Astrocyte (in vitro differentiated cells and primary cell): ENCODE measurements at regions not wholly inside any gene's neighbourhood (a gene's known extent, or its start where the extent isn't known, plus 50 kb on each side); places are given as distances from the start of the nearest gene placed in this dataset.

ENCODE experiments used
- DNase-seq: peaks from one replicate; pipeline ENCODE4 v3.0.0-alpha.2; 2010; ENCODE audit warnings: low read depth
- FAIRE-seq: peaks from 2 replicates; lab custom pipeline; 2011; peaks lifted over from hg19 to GRCh38; lab: Jason Lieb, UNC
- H2AFZ ChIP-seq: 2 replicates; pipeline ENCODE4 v1.6.0; 2012; ENCODE audit warnings: low read depth, low read length, inconsistent platforms
- H3K27ac ChIP-seq: 2 replicates; pipeline ENCODE4 v1.5.1; 2011; ENCODE audit warnings: low read depth, low read length, inconsistent platforms
- H3K27me3 ChIP-seq: 2 replicates; pipeline ENCODE4 v1.6.0; 2011; ENCODE audit warnings: low read length, inconsistent platforms; ENCODE audit not compliant: insufficient read depth
- H3K36me3 ChIP-seq: 2 replicates; pipeline ENCODE4 v1.5.1; 2011; ENCODE audit warnings: low read length, inconsistent platforms; ENCODE audit not compliant: insufficient read depth
- H3K4me1 ChIP-seq: 2 replicates; pipeline ENCODE4 v1.5.1; 2011; ENCODE audit warnings: low read length, inconsistent platforms; ENCODE audit not compliant: insufficient read depth
- H3K4me2 ChIP-seq: 2 replicates; pipeline ENCODE4 v1.6.0; 2012; ENCODE audit warnings: low read length, inconsistent platforms
- H3K4me3 ChIP-seq: 2 replicates; pipeline ENCODE4 v1.5.1; 2011; ENCODE audit warnings: low read depth, mild to moderate bottlenecking, low read length, inconsistent platforms; ENCODE audit not compliant: insufficient read depth
- H3K79me2 ChIP-seq: 2 replicates; pipeline ENCODE4 v1.6.0; 2012; ENCODE audit warnings: mild to moderate bottlenecking, low read length, inconsistent platforms; ENCODE audit not compliant: insufficient read depth
- H3K9ac ChIP-seq: 2 replicates; pipeline ENCODE4 v1.6.0; 2012; ENCODE audit warnings: mild to moderate bottlenecking, low read length, inconsistent platforms
- H3K9me3 ChIP-seq: 2 replicates; pipeline ENCODE4 v1.5.1; 2012; ENCODE audit warnings: low read depth, mild to moderate bottlenecking, low read length, inconsistent platforms; ENCODE audit not compliant: insufficient read depth
- H4K20me1 ChIP-seq: 2 replicates; pipeline ENCODE4 v1.6.0; 2012; ENCODE audit warnings: low read length, inconsistent platforms; ENCODE audit not compliant: insufficient read depth
- H3K27ac Mint-ChIP-seq: one replicate; pipeline ENCODE4 v1.8.0; 2021; ENCODE audit warnings: mild to moderate bottlenecking, mixed read lengths; ENCODE audit not compliant: unreplicated experiment
- H3K27me3 Mint-ChIP-seq: one replicate; pipeline ENCODE4 v1.8.0; 2021; ENCODE audit warnings: low read depth, mixed read lengths; ENCODE audit not compliant: unreplicated experiment
- H3K36me3 Mint-ChIP-seq: one replicate; pipeline ENCODE4 v1.8.0; 2021; ENCODE audit warnings: low read depth, mixed read lengths; ENCODE audit not compliant: unreplicated experiment
- H3K4me1 Mint-ChIP-seq: one replicate; pipeline ENCODE4 v1.8.0; 2021; ENCODE audit warnings: low read depth, mixed read lengths; ENCODE audit not compliant: unreplicated experiment
- H3K4me3 Mint-ChIP-seq: one replicate; pipeline ENCODE4 v1.8.0; 2021; ENCODE audit warnings: mild to moderate bottlenecking, moderate library complexity, mixed read lengths; ENCODE audit not compliant: unreplicated experiment
- H3K9me3 Mint-ChIP-seq: one replicate; pipeline ENCODE4 v1.8.0; 2021; ENCODE audit warnings: mild to moderate bottlenecking, mixed read lengths; ENCODE audit not compliant: unreplicated experiment
- EZH2 ChIP-seq: IDR thresholded peaks from 2 replicates; pipeline ENCODE4 v1.6.1; 2012; ENCODE audit warnings: mild to moderate bottlenecking, low read length, inconsistent platforms; ENCODE audit not compliant: insufficient read depth
- TF ChIP-seq, protein P1 (sequence below): IDR thresholded peaks from 2 replicates; pipeline ENCODE4 v1.5.1; 2011; ENCODE audit warnings: low read depth, mild to moderate bottlenecking, inconsistent platforms, low read length, moderate library complexity; ENCODE audit not compliant: insufficient read depth

DNA sequence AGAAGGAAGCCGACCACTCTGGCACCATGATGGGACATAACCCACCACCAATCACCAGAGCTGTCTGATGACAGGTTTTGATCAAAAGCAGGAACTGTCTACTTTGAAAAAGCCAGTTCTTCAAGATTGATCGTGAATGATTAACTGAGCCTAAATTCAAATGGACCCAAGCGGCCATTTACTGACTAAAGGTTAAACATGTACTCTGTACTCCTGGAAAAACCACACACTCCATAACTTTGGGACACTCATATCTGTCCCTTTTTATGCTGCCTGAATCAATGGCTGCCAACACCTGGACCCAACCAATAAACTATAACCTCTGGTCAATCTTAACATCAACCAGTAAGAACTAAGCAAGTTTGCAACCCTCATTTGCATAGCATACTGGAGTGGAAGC, 206.6 kb downstream of the URB2 start:
- Histone ChIP-seq H3K27me3 (no peaks in the 10 kb centered on the region), H3K79me2 (no peaks in the 10 kb centered on the region), H3K9me3 (no peaks in the 10 kb centered on the region), H4K20me1 (no peaks in the 10 kb centered on the region), H3K36me3 (no peaks in the 10 kb centered on the region), H2AFZ (no peak overlapping the region), H3K4me2 (no peak overlapping the region), H3K4me1 (no peaks in the 10 kb centered on the region), H3K9ac (no peak overlapping the region), H3K27ac (no peak overlapping the region), H3K4me3 (no peak overlapping the region)
- Mint-ChIP-seq H3K27ac (no peak overlapping the region), H3K27me3 (peaks cover 14% of the 10 kb centered on the region), H3K4me1 (no peaks in the 10 kb centered on the region), H3K4me3 (no peak overlapping the region), H3K36me3 (no peaks in the 10 kb centered on the region), H3K9me3 (peaks cover 3% of the 10 kb centered on the region)
- FAIRE-seq (no peak), DNase-seq (no peak)
- TF ChIP-seq, protein P1, sequence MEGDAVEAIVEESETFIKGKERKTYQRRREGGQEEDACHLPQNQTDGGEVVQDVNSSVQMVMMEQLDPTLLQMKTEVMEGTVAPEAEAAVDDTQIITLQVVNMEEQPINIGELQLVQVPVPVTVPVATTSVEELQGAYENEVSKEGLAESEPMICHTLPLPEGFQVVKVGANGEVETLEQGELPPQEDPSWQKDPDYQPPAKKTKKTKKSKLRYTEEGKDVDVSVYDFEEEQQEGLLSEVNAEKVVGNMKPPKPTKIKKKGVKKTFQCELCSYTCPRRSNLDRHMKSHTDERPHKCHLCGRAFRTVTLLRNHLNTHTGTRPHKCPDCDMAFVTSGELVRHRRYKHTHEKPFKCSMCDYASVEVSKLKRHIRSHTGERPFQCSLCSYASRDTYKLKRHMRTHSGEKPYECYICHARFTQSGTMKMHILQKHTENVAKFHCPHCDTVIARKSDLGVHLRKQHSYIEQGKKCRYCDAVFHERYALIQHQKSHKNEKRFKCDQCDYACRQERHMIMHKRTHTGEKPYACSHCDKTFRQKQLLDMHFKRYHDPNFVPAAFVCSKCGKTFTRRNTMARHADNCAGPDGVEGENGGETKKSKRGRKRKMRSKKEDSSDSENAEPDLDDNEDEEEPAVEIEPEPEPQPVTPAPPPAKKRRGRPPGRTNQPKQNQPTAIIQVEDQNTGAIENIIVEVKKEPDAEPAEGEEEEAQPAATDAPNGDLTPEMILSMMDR = no peak
- TF ChIP-seq EZH2 = no peak

DNA sequence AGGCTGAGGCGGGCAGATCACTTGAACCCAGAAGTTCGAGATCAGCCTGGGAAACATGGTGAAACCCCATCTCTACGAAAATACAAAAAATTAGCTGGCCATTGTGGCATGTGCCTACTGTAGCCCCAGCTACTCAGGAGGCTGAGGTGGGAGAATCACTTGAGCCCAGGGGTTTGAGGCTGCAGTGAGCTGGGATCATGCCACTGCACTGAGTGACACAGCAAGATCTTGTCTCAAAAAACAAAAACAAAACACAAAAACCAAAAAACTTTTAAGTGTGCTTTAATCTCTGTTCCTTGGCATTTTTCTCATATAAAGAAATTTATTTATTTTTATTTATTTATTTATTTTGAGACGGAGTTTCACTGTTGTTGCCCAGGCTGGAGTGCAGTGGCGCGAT, 208.2 kb downstream of the URB2 start:
- Mint-ChIP-seq H3K27me3 (peaks cover 10% of the 10 kb centered on the region), H3K36me3 (no peaks in the 10 kb centered on the region), H3K27ac (no peak overlapping the region), H3K4me3 (no peak overlapping the region), H3K4me1 (no peaks in the 10 kb centered on the region), H3K9me3 (peaks cover 3% of the 10 kb centered on the region)
- no peak overlapping the region for H3K4me2 ChIP-seq
- no peaks in the 10 kb centered on the region for H3K36me3 ChIP-seq
- H3K27ac ChIP-seq = no peak overlapping the region
- FAIRE-seq (no peak), DNase-seq (no peak)
- no peaks in the 10 kb centered on the region for H3K79me2 ChIP-seq
- TF ChIP-seq, protein P1 = no peak
- TF ChIP-seq EZH2 = no peak
- no peaks in the 10 kb centered on the region for H3K4me1 ChIP-seq
- no peak overlapping the region for H3K4me3 ChIP-seq
- H2AFZ ChIP-seq = no peak overlapping the region
- no peaks in the 10 kb centered on the region for H3K27me3 ChIP-seq
- H3K9me3 ChIP-seq = no peaks in the 10 kb centered on the region
- H3K9ac ChIP-seq = no peak overlapping the region
- H4K20me1 ChIP-seq = no peaks in the 10 kb centered on the region

DNA sequence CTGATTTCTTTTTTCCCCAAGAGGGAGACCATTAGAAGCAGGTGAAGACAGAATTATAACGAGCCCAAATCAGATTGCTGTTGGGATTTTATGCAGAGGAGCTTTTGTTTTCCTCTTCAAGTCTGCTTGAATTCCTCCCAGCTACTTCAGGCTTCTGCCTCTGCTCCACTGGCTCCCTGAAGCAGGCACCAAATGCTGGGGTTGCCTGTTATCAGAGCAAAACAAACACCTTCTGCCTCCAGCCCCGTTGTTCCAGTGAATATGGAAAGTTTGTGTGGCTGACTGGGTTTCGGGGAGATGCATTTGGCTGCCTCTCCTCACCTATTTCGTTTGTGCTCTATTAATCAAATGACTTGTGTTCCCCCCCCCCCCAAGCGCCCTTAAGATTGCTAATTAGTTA, 209.2 kb downstream of the URB2 start:
- no peak overlapping the region for H3K27ac ChIP-seq
- no peaks in the 10 kb centered on the region for H4K20me1 ChIP-seq
- no peak overlapping the region for H3K9ac ChIP-seq
- DNase-seq (no peak), FAIRE-seq (no peak)
- TF ChIP-seq, protein P1 = no peak
- TF ChIP-seq EZH2 = no peak
- peaks cover 13% of the 10 kb centered on the region for H3K27me3 Mint-ChIP-seq
- H3K36me3 Mint-ChIP-seq = no peaks in the 10 kb centered on the region
- H3K27me3 ChIP-seq = no peaks in the 10 kb centered on the region
- H3K4me1 ChIP-seq = no peaks in the 10 kb centered on the region
- no peak overlapping the region for H3K4me2 ChIP-seq
- peaks cover 3% of the 10 kb centered on the region for H3K9me3 Mint-ChIP-seq
- no peak overlapping the region for H3K4me3 ChIP-seq
- no peaks in the 10 kb centered on the region for H3K4me1 Mint-ChIP-seq
- no peaks in the 10 kb centered on the region for H3K79me2 ChIP-seq
- no peak overlapping the region for H3K27ac Mint-ChIP-seq
- no peaks in the 10 kb centered on the region for H3K36me3 ChIP-seq
- no peaks in the 10 kb centered on the region for H3K9me3 ChIP-seq
- no peak overlapping the region for H3K4me3 Mint-ChIP-seq
- H2AFZ ChIP-seq = no peak overlapping the region
